HL-60 (cell line): ENCODE measurements at regions not wholly inside any gene's neighbourhood (a gene's known extent, or its start where the extent isn't known, plus 50 kb on each side); places are given as distances from the start of the nearest gene placed in this dataset.

Source experiments
- DNase-seq, 2 experiments: peaks; one replicate each; pipeline ENCODE4 v3.0.0-alpha.2; 2010 to 2020; ENCODE audit warnings: low read depth in 1 of 2, low spot score in 1 of 2
- H3K27ac ChIP-seq: fragments of 250-450 bp; sonication (Bioruptor Pico); replicated peaks from 2 replicates; pipeline ENCODE4 v1.5.1; 2020; ENCODE audit warnings: mild to moderate bottlenecking, moderate library complexity
- H3K27me3 ChIP-seq: fragments of 250-450 bp; sonication (Bioruptor Pico); 2 replicates; pipeline ENCODE4 v1.5.1; 2021; ENCODE audit warnings: mild to moderate bottlenecking, moderate library complexity; ENCODE audit not compliant: insufficient read depth, poor library complexity, severe bottlenecking
- H3K4me3 ChIP-seq: replicated peaks from 2 replicates; pipeline ENCODE4 v1.5.1; 2011; ENCODE audit warnings: mild to moderate bottlenecking, control low read depth, low read length; ENCODE audit not compliant: insufficient read depth
- CTCF ChIP-seq: IDR thresholded peaks from one replicate; pipeline ENCODE4 v1.5.1; 2011; ENCODE audit warnings: low read length, control low read depth, inconsistent platforms; ENCODE audit not compliant: insufficient read depth
- GABPA ChIP-seq: IDR thresholded peaks from 2 replicates; pipeline ENCODE4 v1.6.1; 2012; ENCODE audit warnings: low read depth
- POLR2AphosphoS5 ChIP-seq: IDR thresholded peaks from 2 replicates; pipeline ENCODE4 v1.6.1; 2012; ENCODE audit warnings: low read depth
- REST ChIP-seq: IDR thresholded peaks from 2 replicates; pipeline ENCODE4 v1.6.1; 2012; ENCODE audit warnings: low read depth; ENCODE audit not compliant: insufficient replicate concordance
- SPI1 ChIP-seq: IDR thresholded peaks from 2 replicates; pipeline ENCODE4 v1.6.1; 2012; ENCODE audit warnings: low read depth, mild to moderate bottlenecking, borderline replicate concordance

GRCh38 chr9:80401243-80401642, 829.5 kb downstream of the TLE4 start:
- Histone ChIP-seq H3K27ac (no peak overlapping the region), H3K4me3 (no peak overlapping the region), H3K27me3 (no peaks in the 10 kb centered on the region)
- no peak for TF ChIP-seq POLR2AphosphoS5
- no peak for TF ChIP-seq REST
- no peak for TF ChIP-seq GABPA
- TF ChIP-seq SPI1: no peak
- no peak for TF ChIP-seq CTCF
- no peak for DNase-seq

GRCh38 chr9:80400624-80401230, 829.0 kb downstream of the TLE4 start:
- H3K27ac ChIP-seq: no peak overlapping the region
- no peak overlapping the region for H3K4me3 ChIP-seq
- no peak for DNase-seq
- TF ChIP-seq POLR2AphosphoS5 (no peak), CTCF (no peak), SPI1 (no peak), REST (no peak), GABPA (no peak)
- H3K27me3 ChIP-seq: no peaks in the 10 kb centered on the region

GRCh38 chr9:80399606-80400005, 827.8 kb downstream of the TLE4 start:
- Histone ChIP-seq H3K4me3 (no peak overlapping the region), H3K27ac (no peak overlapping the region), H3K27me3 (no peaks in the 10 kb centered on the region)
- TF ChIP-seq CTCF (no peak), POLR2AphosphoS5 (no peak), SPI1 (no peak), REST (no peak), GABPA (no peak)
- DNase-seq: no peak
